ENCODE measurements at regions not wholly inside any gene's neighbourhood (a gene's known extent, or its start where the extent isn't known, plus 50 kb on each side); places are given as distances from the start of the nearest gene placed in this dataset.
"Not testable (repeated sequence)": the region's sequence is repeated elsewhere in the genome, so short reads cannot be mapped to it uniquely, and the experiment has no call there.

GRCh38 chr7:356691-357462 is 66.9 kb downstream of the FOXL3 start:
- DNase-seq, result no peak

- no peak for DNase-seq
Measured at GRCh38 chr7:357531-358209, 67.7 kb downstream of the FOXL3 start.

- no peak for DNase-seq
Measured at GRCh38 chr7:358352-358751, 68.4 kb downstream of the FOXL3 start.

- DNase-seq, result no peak
Measured at GRCh38 chr7:359226-359765, 69.3 kb downstream of the FOXL3 start.

GRCh38 chr7:359766-360361 is 69.9 kb downstream of the FOXL3 start:
- no peak for DNase-seq

- no peak for DNase-seq
Measured at GRCh38 chr7:360454-361100, 70.6 kb downstream of the FOXL3 start.

- DNase-seq, result not testable (repeated sequence)
Measured at GRCh38 chr7:361182-361581, 71.2 kb downstream of the FOXL3 start.

GRCh38 chr7:361680-362401 is 71.9 kb downstream of the FOXL3 start:
- DNase-seq, result no peak

GRCh38 chr7:362402-363096 is 72.6 kb downstream of the FOXL3 start:
- no peak for DNase-seq

- no peak for DNase-seq
Measured at GRCh38 chr7:363626-364025, 73.7 kb downstream of the FOXL3 start.

GRCh38 chr7:364536-364935 is 74.6 kb downstream of the FOXL3 start:
- no peak for DNase-seq

GRCh38 chr7:365593-365992 is 75.6 kb downstream of the FOXL3 start:
- DNase-seq, result no peak

GRCh38 chr7:366161-366803 is 76.3 kb downstream of the FOXL3 start:
- no peak for DNase-seq

- DNase-seq, result no peak
Measured at GRCh38 chr7:367351-367901, 77.5 kb downstream of the FOXL3 start.

GRCh38 chr7:368651-369475 is 78.9 kb downstream of the FOXL3 start:
- DNase-seq, result no peak

- DNase-seq, result no peak
Measured at GRCh38 chr7:369476-370258, 79.7 kb downstream of the FOXL3 start.

GRCh38 chr7:370259-370625 is 80.3 kb downstream of the FOXL3 start:
- no peak for DNase-seq

- DNase-seq, result no peak
Measured at GRCh38 chr7:370775-371118, 80.8 kb downstream of the FOXL3 start.

- DNase-seq, result no peak
Measured at GRCh38 chr7:371119-371778, 81.3 kb downstream of the FOXL3 start.

All from NCI-H345 (cell line).